Epithelial cell of esophagus (primary cell): ENCODE measurements at regions not wholly inside any gene's neighbourhood (a gene's known extent, or its start where the extent isn't known, plus 50 kb on each side); places are given as distances from the start of the nearest gene placed in this dataset.

Experiments
- DNase-seq: peaks from one replicate; pipeline ENCODE4 v3.0.0; 2010; ENCODE audit warnings: low read depth
- H3K4me3 ChIP-seq: 2 replicates; pipeline ENCODE4 v1.5.1; 2011; ENCODE audit warnings: mild to moderate bottlenecking, low read length, control low read depth
- CTCF ChIP-seq: IDR thresholded peaks from 2 replicates; pipeline ENCODE4 v1.5.1; 2011; ENCODE audit warnings: low read depth, mild to moderate bottlenecking, low read length, control low read depth, inconsistent platforms; ENCODE audit not compliant: insufficient read depth; ENCODE audit errors: missing control alignments

DNA sequence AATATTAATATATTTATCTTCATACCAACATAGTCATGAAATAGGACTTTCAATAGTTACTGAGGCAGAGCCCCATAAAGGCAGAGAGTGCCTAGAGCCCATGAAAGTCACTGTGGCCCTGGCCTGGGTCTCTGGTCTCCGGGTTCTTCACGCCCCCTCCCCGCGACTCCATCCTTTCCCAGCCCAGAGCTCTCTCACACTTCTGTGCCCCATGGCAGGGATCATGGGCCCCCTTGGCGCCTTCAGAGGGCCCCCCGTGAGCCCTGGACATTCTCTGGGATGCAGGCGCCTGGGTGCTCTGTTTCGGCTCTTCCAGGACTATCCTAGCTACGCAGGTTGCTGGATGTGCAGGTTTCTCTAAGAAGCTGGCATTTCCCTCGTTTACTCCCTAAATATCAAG, 228.4 kb downstream of the TEX29 start:
- TF ChIP-seq CTCF, result no peak
- no peak for DNase-seq
- no peak overlapping the region for H3K4me3 ChIP-seq

- DNase-seq, result no peak
- TF ChIP-seq CTCF, result no peak
- no peak overlapping the region for H3K4me3 ChIP-seq
Observed at GRCh38 chr13:111549464-111549863, 229.0 kb downstream of the TEX29 start.

DNA sequence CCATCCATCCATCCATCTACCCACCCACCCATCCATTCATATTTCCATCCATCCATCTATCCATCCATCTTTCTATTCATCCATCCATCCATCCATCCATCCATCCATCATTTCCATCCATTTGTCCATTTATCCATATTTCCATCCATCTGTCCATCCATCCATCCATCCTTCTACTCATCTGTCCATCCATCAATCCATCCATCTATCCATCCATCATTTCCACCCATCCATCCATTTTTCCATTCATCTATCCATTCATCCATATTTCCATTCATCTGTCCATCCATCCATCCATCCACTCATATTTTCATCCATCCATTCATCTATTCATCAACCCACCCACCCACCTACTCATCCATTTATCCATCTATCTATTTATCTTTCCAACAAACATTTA, 229.6 kb downstream of the TEX29 start:
- DNase-seq, result no peak
- H3K4me3 ChIP-seq, result no peak overlapping the region
- TF ChIP-seq CTCF, result no peak

- no peak for DNase-seq
- no peak overlapping the region for H3K4me3 ChIP-seq
- TF ChIP-seq CTCF, result no peak
Observed at GRCh38 chr13:111551204-111551820, 230.9 kb downstream of the TEX29 start.

GRCh38 chr13:111552891-111553655, 232.6 kb downstream of the TEX29 start:
- DNase-seq, result no peak
- no peak overlapping the region for H3K4me3 ChIP-seq
- no peak for TF ChIP-seq CTCF

DNA sequence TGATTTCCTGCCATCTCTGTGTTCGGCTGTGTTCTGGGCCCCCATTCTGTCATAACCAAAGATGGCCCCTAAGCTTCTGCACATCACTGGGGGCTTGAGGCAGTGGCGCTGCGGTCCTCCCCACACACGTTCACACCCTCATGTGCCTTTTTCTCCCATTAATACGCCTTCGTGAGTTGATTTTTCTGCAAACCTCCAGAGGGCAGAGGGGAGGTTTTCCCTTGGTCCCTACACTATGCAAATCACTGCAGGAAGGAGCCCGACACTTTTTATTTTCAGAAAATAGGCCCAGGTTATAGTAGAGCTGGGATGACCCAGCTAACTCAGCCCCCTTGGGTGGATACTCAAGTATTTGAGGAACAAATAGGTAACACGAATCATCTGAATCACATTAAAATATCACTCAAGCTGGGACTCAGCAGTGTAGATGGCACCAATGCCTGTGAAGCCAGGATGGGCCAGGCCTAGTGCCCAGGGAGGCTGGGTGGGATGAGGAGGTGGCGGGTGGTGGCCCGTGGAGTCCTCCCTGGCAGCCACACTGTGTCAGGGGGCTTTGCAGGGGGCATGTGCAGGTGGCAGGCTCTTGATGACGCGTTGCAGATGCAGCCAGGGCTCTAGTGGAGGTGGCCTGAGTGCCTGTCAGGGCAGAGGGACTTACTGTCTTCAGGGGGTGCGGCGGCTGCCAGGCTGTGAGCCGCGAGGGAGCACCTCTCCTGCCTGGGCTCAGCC, 234.3 kb downstream of the TEX29 start:
- no peak overlapping the region for H3K4me3 ChIP-seq
- TF ChIP-seq CTCF, result no peak
- DNase-seq, result no peak
